ENCODE measurements at regions not wholly inside any gene's neighbourhood (a gene's known extent, or its start where the extent isn't known, plus 50 kb on each side); places are given as distances from the start of the nearest gene placed in this dataset.

- peaks cover 4% of the 10 kb centered on the region for H3K36me3 Mint-ChIP-seq (ENCODE audit: low read depth)
- no peak for DNase-seq (ENCODE audit: low spot score)
Observed at GRCh38 chrY:19042984-19043442, 269.5 kb upstream of the HSFY2 start.

GRCh38 chrY:19042306-19042958 is 268.9 kb upstream of the HSFY2 start:
- peaks cover 4% of the 10 kb centered on the region for H3K36me3 Mint-ChIP-seq (ENCODE audit: low read depth)
- H3K27ac Mint-ChIP-seq: no peak overlapping the region
- H3K27me3 Mint-ChIP-seq (ENCODE audit: insufficient read depth): no peaks in the 10 kb centered on the region
- DNase-seq (ENCODE audit: low spot score): no peak
- intact Hi-C loops (cut with micrococcal nuclease): no loop called here
- H3K4me3 Mint-ChIP-seq: no peak overlapping the region
- H3K9me3 Mint-ChIP-seq: peaks cover 7% of the 10 kb centered on the region
- H3K4me1 Mint-ChIP-seq (ENCODE audit: low read depth): no peaks in the 10 kb centered on the region

More at GRCh38 chrY:19042984-19043442, 269.5 kb upstream of the HSFY2 start:
- Mint-ChIP-seq H3K27ac (no peak overlapping the region), H3K27me3 (ENCODE audit: insufficient read depth) (no peaks in the 10 kb centered on the region), H3K4me1 (ENCODE audit: low read depth) (no peaks in the 10 kb centered on the region), H3K9me3 (peaks cover 7% of the 10 kb centered on the region), H3K4me3 (no peak overlapping the region)
- intact Hi-C loops (cut with micrococcal nuclease): no loop called here

DNA sequence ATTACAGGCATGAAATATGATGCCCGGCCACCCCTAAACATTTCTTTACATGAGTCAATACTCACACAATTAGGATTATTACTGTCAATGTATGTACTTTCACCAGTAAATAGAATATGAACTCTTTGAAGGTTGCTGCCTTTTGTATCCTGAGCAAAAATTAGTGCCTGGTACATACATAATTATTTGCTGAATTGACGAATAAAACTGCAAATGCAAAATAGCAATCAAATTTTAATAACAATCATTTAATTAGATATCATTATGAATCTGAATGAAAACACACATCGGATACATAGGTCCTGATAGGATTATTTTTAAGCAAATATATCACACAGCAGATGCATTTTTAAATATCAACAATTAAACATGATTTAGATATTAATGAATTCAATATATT is 253.1 kb upstream of the HSFY2 start:
- intact Hi-C loops (cut with micrococcal nuclease): no loop called here
- H3K9me3 Mint-ChIP-seq: no peaks in the 10 kb centered on the region
- H3K27me3 Mint-ChIP-seq (ENCODE audit: insufficient read depth): no peaks in the 10 kb centered on the region
- H3K36me3 Mint-ChIP-seq (ENCODE audit: low read depth): no peaks in the 10 kb centered on the region
- no peak overlapping the region for H3K27ac Mint-ChIP-seq
- no peak overlapping the region for H3K4me3 Mint-ChIP-seq
- no peak for DNase-seq (ENCODE audit: low spot score)
- no peaks in the 10 kb centered on the region for H3K4me1 Mint-ChIP-seq (ENCODE audit: low read depth)

DNA sequence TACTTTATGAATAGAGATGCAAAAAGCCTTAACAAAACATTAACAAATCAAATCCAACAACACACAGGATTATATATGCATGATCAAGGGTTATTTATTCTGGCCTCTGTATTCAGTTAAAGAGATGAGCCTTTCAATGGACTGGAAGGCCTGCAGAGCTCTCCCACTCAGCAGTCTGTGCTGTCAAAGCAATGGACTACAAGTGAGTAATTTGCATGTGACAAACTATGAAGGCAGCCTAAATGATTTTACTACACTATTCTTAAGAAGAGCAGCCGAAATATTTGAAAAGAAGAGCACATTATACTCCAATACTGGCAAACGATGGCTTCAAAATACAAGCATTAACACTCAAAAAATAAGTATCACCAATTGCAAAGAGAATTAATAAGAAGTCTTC is 250.4 kb upstream of the HSFY2 start:
- Mint-ChIP-seq H3K9me3 (no peaks in the 10 kb centered on the region), H3K27ac (no peak overlapping the region), H3K4me1 (ENCODE audit: low read depth) (no peaks in the 10 kb centered on the region), H3K27me3 (ENCODE audit: insufficient read depth) (no peaks in the 10 kb centered on the region), H3K36me3 (ENCODE audit: low read depth) (no peaks in the 10 kb centered on the region), H3K4me3 (no peak overlapping the region)
- intact Hi-C loops (cut with micrococcal nuclease): no loop called here
- no peak for DNase-seq (ENCODE audit: low spot score)

DNA sequence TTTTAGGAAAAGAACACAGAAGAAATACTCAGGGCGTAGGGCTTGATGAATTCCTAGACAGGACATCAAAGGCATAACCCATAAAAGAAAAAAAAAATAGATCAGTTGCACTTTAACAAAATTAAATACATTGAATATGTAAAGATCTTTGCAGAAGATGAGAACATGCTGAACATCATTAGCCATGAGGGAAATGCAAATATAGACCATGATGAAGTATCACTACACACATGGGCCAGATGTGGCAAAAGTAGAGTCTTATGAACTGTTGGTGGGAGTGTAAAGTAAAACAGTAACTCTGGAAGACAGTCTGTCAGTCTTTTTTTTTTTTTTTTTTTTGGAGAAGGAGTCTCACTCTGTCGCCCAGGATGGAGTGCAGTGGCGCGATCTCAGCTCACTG is 246.7 kb upstream of the HSFY2 start:
- Mint-ChIP-seq H3K27ac (no peak overlapping the region), H3K9me3 (no peaks in the 10 kb centered on the region), H3K4me1 (ENCODE audit: low read depth) (no peaks in the 10 kb centered on the region), H3K36me3 (ENCODE audit: low read depth) (no peaks in the 10 kb centered on the region), H3K27me3 (ENCODE audit: insufficient read depth) (no peaks in the 10 kb centered on the region), H3K4me3 (no peak overlapping the region)
- no peak for DNase-seq (ENCODE audit: low spot score)
- intact Hi-C loops (cut with micrococcal nuclease): no loop called here

DNA sequence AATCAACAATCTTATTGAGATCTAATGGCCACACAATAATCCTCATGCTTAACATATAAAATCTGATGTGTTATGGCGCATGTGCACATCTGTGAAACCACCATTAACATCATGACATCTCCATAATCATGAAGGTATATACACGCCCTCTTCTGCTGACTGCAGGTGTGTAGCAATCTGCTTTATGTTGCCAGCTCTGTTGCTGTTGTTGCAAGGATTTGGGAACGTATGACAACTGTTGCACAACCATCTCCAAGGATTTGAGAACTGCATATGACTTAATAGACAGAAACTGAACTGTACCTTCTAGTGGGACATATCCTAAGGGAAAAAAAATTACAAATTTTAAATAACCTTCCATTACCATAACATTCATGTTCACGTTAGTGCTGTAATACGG is 243.5 kb upstream of the HSFY2 start:
- intact Hi-C loops (cut with micrococcal nuclease): no loop called here
- no peaks in the 10 kb centered on the region for H3K9me3 Mint-ChIP-seq
- H3K4me3 Mint-ChIP-seq: no peak overlapping the region
- H3K4me1 Mint-ChIP-seq (ENCODE audit: low read depth): no peaks in the 10 kb centered on the region
- no peak for DNase-seq (ENCODE audit: low spot score)
- H3K27me3 Mint-ChIP-seq (ENCODE audit: insufficient read depth): no peaks in the 10 kb centered on the region
- H3K36me3 Mint-ChIP-seq (ENCODE audit: low read depth): no peaks in the 10 kb centered on the region
- no peak overlapping the region for H3K27ac Mint-ChIP-seq

DNA sequence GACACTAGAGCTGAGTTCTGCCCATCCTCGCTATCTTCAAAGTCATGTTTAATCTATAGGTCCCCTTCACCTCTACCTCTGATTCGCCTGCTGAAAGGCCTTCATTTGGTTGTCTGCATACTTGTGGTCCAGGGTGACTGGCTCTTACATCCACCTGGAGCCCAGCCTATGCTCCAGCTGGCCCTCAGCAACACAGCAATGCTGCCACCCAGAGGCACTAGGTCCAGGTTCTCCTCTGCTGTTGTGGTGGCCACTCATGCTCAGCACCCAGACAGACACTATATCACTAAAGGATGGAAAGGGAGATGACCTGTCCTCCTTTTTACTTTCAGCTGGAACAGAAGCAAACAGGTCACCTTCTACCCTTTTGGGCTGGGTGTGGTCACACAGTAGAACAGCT is 242.3 kb upstream of the HSFY2 start:
- DNase-seq (ENCODE audit: low spot score): no peak
- no peaks in the 10 kb centered on the region for H3K36me3 Mint-ChIP-seq (ENCODE audit: low read depth)
- no peaks in the 10 kb centered on the region for H3K4me1 Mint-ChIP-seq (ENCODE audit: low read depth)
- intact Hi-C loops (cut with micrococcal nuclease): no loop called here
- H3K9me3 Mint-ChIP-seq: no peaks in the 10 kb centered on the region
- no peak overlapping the region for H3K27ac Mint-ChIP-seq
- H3K4me3 Mint-ChIP-seq: no peak overlapping the region
- H3K27me3 Mint-ChIP-seq (ENCODE audit: insufficient read depth): no peaks in the 10 kb centered on the region

DNA sequence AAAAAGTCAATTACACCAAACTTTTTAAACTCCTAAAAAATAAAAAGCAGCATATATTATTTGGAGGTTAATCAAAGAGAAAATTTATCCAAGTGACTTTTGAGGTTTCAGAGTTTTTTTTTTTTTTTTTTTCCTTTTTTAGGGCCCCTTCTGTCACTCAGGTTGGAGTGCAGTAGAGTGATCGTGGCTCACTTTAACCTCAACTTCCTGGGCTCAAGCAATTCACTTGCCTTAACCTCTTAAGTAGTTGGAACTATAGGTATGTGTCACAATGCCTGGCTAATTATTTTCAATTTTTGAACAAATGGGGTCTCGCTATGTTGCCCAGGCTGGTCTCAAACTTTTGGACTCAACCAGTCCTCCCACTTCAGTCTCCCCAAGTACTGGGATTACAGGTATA is 241.7 kb upstream of the HSFY2 start:
- no peak for DNase-seq (ENCODE audit: low spot score)
- intact Hi-C loops (cut with micrococcal nuclease): no loop called here
- Mint-ChIP-seq H3K4me3 (no peak overlapping the region), H3K36me3 (ENCODE audit: low read depth) (no peaks in the 10 kb centered on the region), H3K27me3 (ENCODE audit: insufficient read depth) (no peaks in the 10 kb centered on the region), H3K4me1 (ENCODE audit: low read depth) (no peaks in the 10 kb centered on the region), H3K27ac (no peak overlapping the region), H3K9me3 (no peaks in the 10 kb centered on the region)

DNA sequence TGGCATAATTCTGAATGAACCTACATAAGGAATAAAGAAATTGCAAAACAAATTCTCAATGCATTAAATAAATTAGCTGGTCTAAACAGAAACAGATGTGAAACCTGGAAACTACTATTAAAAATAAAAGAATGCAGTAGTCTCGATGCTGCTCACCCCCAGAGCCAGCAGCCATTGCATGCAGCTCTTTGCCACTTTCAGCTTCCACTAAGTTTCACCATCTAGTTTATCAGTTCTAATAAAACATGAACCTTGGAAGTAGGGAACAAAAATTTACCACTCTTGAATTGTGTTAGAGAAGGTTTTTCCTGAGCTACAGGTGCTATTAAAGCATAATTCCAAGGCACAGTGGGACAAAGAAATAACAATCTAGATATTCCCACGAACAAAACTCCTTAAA is 239.4 kb upstream of the HSFY2 start:
- no peak overlapping the region for H3K4me3 Mint-ChIP-seq
- no peak overlapping the region for H3K27ac Mint-ChIP-seq
- no peaks in the 10 kb centered on the region for H3K27me3 Mint-ChIP-seq (ENCODE audit: insufficient read depth)
- H3K4me1 Mint-ChIP-seq (ENCODE audit: low read depth): no peaks in the 10 kb centered on the region
- intact Hi-C loops (cut with micrococcal nuclease): no loop called here
- no peaks in the 10 kb centered on the region for H3K36me3 Mint-ChIP-seq (ENCODE audit: low read depth)
- peaks cover under 1% of the 10 kb centered on the region for H3K9me3 Mint-ChIP-seq
- DNase-seq (ENCODE audit: low spot score): no peak

DNA sequence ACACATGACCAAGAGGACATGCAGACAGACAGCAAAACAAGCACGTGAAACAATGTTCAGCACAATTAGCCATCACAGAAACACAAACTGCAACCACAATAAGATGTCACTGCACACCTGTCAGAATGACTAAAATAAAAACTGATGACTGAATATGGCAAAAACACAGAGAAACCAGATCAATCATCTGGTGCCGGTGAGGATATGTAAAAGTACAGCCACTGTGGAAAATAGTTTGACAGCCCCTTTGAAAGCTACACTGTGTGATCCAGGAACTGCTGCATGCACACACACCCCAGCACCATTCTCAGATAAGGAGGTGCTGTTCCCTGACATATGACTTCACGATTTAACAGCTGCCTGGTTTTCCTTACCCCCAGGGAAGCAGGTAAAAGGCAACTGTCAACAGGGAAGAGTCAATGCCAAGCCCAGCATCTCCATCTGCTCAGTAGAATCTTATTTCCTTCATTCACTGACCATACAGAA is 238.1 kb upstream of the HSFY2 start:
- H3K4me3 Mint-ChIP-seq: no peak overlapping the region
- DNase-seq (ENCODE audit: low spot score): no peak
- intact Hi-C loops (cut with micrococcal nuclease): no loop called here
- no peaks in the 10 kb centered on the region for H3K4me1 Mint-ChIP-seq (ENCODE audit: low read depth)
- no peaks in the 10 kb centered on the region for H3K36me3 Mint-ChIP-seq (ENCODE audit: low read depth)
- peaks cover 4% of the 10 kb centered on the region for H3K9me3 Mint-ChIP-seq
- no peak overlapping the region for H3K27ac Mint-ChIP-seq
- H3K27me3 Mint-ChIP-seq (ENCODE audit: insufficient read depth): no peaks in the 10 kb centered on the region

DNA sequence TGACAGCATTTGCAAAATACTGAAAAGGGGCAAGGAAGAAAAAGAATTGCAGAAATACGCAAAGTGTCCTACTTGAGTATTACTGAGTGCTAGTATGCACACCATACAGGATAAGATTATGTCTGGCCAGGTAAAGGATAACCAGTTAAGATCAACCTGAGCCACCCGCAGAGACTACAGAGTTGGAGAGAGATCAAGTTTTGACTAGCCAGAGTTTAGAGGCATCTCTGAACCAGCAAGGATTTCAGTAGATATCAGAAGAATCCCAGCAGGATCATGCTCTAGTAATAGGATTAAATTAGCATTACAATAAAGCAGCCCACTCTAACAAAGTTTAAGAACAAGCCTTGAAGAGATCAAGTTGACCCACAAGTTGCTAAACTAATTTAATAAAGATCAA is 232.7 kb upstream of the HSFY2 start:
- no peaks in the 10 kb centered on the region for H3K27me3 Mint-ChIP-seq (ENCODE audit: insufficient read depth)
- no peak overlapping the region for H3K27ac Mint-ChIP-seq
- DNase-seq (ENCODE audit: low spot score): no peak
- no peaks in the 10 kb centered on the region for H3K4me1 Mint-ChIP-seq (ENCODE audit: low read depth)
- H3K9me3 Mint-ChIP-seq: peaks cover 4% of the 10 kb centered on the region
- no peak overlapping the region for H3K4me3 Mint-ChIP-seq
- intact Hi-C loops (cut with micrococcal nuclease): no loop called here
- no peaks in the 10 kb centered on the region for H3K36me3 Mint-ChIP-seq (ENCODE audit: low read depth)

DNA sequence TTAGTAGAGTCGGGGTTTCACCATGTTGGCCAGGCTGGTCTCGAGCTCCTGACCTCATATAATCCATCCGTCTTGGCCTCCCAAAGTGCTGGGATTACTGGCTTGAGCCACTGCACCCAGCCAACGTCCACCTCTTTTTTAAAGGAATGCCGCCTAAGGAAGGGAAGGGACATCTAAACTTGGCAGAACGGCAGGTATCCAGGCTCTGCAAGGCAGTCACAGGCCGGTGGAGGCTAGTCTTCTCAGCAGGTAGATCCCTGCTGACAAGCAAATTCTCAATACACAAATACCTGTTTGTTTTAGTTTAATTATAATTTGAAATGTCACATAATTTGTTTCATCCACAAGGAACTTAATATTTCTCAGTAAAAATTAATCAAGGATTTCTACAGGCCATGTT is 232.0 kb upstream of the HSFY2 start:
- Mint-ChIP-seq H3K4me3 (no peak overlapping the region), H3K9me3 (peaks cover 4% of the 10 kb centered on the region), H3K4me1 (ENCODE audit: low read depth) (no peaks in the 10 kb centered on the region), H3K36me3 (ENCODE audit: low read depth) (no peaks in the 10 kb centered on the region), H3K27me3 (ENCODE audit: insufficient read depth) (no peaks in the 10 kb centered on the region), H3K27ac (no peak overlapping the region)
- DNase-seq (ENCODE audit: low spot score): no peak
- intact Hi-C loops (cut with micrococcal nuclease): no loop called here

DNA sequence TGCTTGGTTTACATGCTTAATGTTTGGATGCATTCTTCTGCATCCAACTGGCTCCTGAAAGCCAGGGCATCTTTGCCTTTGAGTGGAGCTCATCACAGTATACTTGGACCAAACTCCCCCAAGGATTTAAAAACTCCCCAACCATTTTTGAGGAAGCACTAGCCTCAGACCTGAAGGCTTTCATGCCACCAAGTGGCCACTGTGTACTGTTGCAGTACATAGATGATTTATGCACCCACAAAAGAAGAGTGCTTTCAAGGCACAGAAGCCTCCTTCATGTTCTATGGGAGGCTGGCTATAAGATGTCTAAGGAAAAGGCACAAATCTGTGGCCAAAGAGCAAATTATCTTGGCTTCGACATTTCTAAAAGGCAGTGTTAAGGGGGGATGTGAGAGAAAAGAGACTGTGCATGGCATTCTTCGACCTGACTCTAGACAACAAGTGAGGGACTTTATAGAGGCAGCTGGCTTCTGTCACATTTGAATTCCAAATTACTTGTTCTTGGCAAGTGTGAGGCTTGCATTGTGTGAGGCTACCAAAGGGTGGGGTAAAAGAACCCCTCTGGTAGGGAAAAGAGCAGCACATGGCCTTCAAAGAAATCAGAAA is 224.2 kb upstream of the HSFY2 start:
- intact Hi-C loops (cut with micrococcal nuclease): no loop called here
- H3K4me1 Mint-ChIP-seq (ENCODE audit: low read depth): no peaks in the 10 kb centered on the region

GRCh38 chrY:18993480-18993879 is 219.9 kb upstream of the HSFY2 start:
- H3K9me3 Mint-ChIP-seq: no peaks in the 10 kb centered on the region
- intact Hi-C loops (cut with micrococcal nuclease): no loop called here
- no peaks in the 10 kb centered on the region for H3K4me1 Mint-ChIP-seq (ENCODE audit: low read depth)
- DNase-seq (ENCODE audit: low spot score): no peak
- H3K4me3 Mint-ChIP-seq: no peak overlapping the region
- no peak overlapping the region for H3K27ac Mint-ChIP-seq
- no peaks in the 10 kb centered on the region for H3K27me3 Mint-ChIP-seq (ENCODE audit: insufficient read depth)
- H3K36me3 Mint-ChIP-seq (ENCODE audit: low read depth): no peaks in the 10 kb centered on the region

More for the DNA sequence above, 224.2 kb upstream of the HSFY2 start:
- Mint-ChIP-seq H3K36me3 (ENCODE audit: low read depth) (no peaks in the 10 kb centered on the region), H3K27me3 (ENCODE audit: insufficient read depth) (no peaks in the 10 kb centered on the region), H3K9me3 (no peaks in the 10 kb centered on the region), H3K4me3 (no peak overlapping the region), H3K27ac (no peak overlapping the region)
- DNase-seq (ENCODE audit: low spot score): no peak

Data from activated T-helper 1 cell treated with anti-CD3 and anti-CD28 coated beads, Interleukin-12 subunit alpha, Interleukin-12 subunit beta, Interleukin-2, Interleukin-4 antibody, amounts not matched to agents 30 ng/mL and 10 ng/mL and 1 ng/mL, durations not matched to agents 14 hours and 24 hours and 36 hours (primary cell).